Gastrocnemius medialis (tissue), 4 donors: ENCODE measurements at regions not wholly inside any gene's neighbourhood (a gene's known extent, or its start where the extent isn't known, plus 50 kb on each side); places are given as distances from the start of the nearest gene placed in this dataset.

Experiments
- POLR2A ChIP-seq, 2 donors: fragments of 450-650 bp; IDR thresholded peaks; one replicate each; pipeline ENCODE4 v1.6.1; 2017; ENCODE audit warnings: antibody characterized with exemption in 2 of 2, mild to moderate bottlenecking in 2 of 2, moderate library complexity in 2 of 2
- TF ChIP-seq, protein P1 (sequence below), 5 experiments: fragments of 450-650 bp in 3 of 5; fragments of 200-600 bp in 2 of 5; sonication (generic) in 2 of 5; IDR thresholded peaks in 4 of 5; conservative IDR thresholded peaks in 1 of 5; 1 replicate in 4 of 5; 2 replicates in 1 of 5; pipeline ENCODE4 v1.5.1; 2016 to 2019; ENCODE audit warnings: antibody characterized with exemption in 5 of 5, mild to moderate bottlenecking in 3 of 5, moderate library complexity in 3 of 5

DNA sequence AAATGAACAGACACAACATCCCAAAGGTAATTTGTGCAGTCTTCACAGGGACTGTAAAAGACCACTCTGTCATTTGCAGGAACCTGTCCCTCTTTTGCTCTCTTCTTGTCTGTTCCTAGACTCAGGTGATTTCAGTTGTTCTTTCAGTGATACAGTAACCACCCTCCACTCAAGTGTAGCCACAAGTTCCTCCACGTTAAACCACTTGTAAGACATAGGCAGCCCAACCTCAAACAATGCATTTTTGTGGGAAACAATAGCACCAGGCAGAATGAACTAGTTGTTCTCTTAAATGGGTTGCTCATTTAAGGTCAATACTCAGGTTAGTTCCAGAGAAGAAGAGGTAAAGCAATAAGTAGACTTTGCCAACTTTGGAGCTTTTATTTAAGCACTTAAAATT, 359.4 kb downstream of the MZT1 start:
- TF ChIP-seq, protein P1, sequence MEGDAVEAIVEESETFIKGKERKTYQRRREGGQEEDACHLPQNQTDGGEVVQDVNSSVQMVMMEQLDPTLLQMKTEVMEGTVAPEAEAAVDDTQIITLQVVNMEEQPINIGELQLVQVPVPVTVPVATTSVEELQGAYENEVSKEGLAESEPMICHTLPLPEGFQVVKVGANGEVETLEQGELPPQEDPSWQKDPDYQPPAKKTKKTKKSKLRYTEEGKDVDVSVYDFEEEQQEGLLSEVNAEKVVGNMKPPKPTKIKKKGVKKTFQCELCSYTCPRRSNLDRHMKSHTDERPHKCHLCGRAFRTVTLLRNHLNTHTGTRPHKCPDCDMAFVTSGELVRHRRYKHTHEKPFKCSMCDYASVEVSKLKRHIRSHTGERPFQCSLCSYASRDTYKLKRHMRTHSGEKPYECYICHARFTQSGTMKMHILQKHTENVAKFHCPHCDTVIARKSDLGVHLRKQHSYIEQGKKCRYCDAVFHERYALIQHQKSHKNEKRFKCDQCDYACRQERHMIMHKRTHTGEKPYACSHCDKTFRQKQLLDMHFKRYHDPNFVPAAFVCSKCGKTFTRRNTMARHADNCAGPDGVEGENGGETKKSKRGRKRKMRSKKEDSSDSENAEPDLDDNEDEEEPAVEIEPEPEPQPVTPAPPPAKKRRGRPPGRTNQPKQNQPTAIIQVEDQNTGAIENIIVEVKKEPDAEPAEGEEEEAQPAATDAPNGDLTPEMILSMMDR (IDR thresholded peaks at IDR 0.05 in 4 of 5, conservative IDR thresholded peaks at IDR 0.05 in 1 of 5), result no peak
- TF ChIP-seq POLR2A (IDR thresholded peaks at IDR 0.05), result no peak
